ENCODE measurements at regions not wholly inside any gene's neighbourhood (a gene's known extent, or its start where the extent isn't known, plus 50 kb on each side); places are given as distances from the start of the nearest gene placed in this dataset.

DNA sequence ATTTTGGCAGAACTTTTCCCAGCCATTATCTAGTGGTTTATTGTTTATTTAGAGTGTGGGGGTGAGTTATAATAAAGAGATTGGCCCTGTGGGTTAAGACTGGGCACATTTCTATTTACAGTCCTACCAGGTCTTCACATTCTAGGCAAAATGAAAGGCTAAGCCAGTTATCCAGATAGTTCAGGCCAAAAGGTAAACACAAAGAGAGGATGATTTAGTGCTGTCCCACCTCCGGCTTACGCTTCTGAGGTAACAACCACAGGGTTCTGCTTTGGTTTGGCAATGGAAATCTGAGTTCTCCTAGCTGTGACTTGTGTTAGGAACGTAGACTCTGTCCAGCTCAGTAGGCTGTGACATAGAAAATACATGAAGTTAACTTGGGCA lies 50.3 kb upstream of the PTPRK start:
- no peaks in the 10 kb centered on the region for H3K9me3 Mint-ChIP-seq
- no peak overlapping the region for H2AK5ac ChIP-seq (ENCODE audit: insufficient read length, low read length)
- no peak for DNase-seq
- TF ChIP-seq, protein P1, sequence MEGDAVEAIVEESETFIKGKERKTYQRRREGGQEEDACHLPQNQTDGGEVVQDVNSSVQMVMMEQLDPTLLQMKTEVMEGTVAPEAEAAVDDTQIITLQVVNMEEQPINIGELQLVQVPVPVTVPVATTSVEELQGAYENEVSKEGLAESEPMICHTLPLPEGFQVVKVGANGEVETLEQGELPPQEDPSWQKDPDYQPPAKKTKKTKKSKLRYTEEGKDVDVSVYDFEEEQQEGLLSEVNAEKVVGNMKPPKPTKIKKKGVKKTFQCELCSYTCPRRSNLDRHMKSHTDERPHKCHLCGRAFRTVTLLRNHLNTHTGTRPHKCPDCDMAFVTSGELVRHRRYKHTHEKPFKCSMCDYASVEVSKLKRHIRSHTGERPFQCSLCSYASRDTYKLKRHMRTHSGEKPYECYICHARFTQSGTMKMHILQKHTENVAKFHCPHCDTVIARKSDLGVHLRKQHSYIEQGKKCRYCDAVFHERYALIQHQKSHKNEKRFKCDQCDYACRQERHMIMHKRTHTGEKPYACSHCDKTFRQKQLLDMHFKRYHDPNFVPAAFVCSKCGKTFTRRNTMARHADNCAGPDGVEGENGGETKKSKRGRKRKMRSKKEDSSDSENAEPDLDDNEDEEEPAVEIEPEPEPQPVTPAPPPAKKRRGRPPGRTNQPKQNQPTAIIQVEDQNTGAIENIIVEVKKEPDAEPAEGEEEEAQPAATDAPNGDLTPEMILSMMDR (conservative IDR thresholded peaks at IDR 0.05): no peak
- H2BK12ac ChIP-seq (ENCODE audit: insufficient read length, low read depth, low read length): no peak overlapping the region
- no peak overlapping the region for H2BK120ac ChIP-seq (ENCODE audit: low read depth, low read length, poor library complexity, severe bottlenecking)
- H4K8ac ChIP-seq (replicated peaks; ENCODE audit: insufficient read length, low read depth, low read length): no peak overlapping the region
- H2BK15ac ChIP-seq (ENCODE audit: low read depth, low read length): no peak overlapping the region
- H4K91ac ChIP-seq (ENCODE audit: insufficient read length, low read depth, low read length): no peak overlapping the region
- no peak overlapping the region for H3K4ac ChIP-seq (ENCODE audit: low read depth, low read length)
- H2BK20ac ChIP-seq (ENCODE audit: low read depth, low read length, poor library complexity, severe bottlenecking): no peak overlapping the region
- H4K5ac ChIP-seq (ENCODE audit: insufficient read length, low read depth, low read length): no peak overlapping the region
- H3K23ac ChIP-seq (ENCODE audit: insufficient read length, low read depth, low read length): no peak overlapping the region
- no peak overlapping the region for H3K27ac ChIP-seq (ENCODE audit: insufficient read length, low read depth, low read length)
- no peaks in the 10 kb centered on the region for H3K9me3 ChIP-seq (ENCODE audit: control insufficient read depth, low read depth, low read length)
- H2BK5ac ChIP-seq (ENCODE audit: insufficient read length, low read length): no peak overlapping the region
- no peak overlapping the region for H3K9ac ChIP-seq (ENCODE audit: extremely low read depth, insufficient read length, low read length)
- no peak overlapping the region for H3K14ac ChIP-seq (ENCODE audit: insufficient read depth, low read length)
- H3K4me1 ChIP-seq (ENCODE audit: insufficient read depth, low read length): no peaks in the 10 kb centered on the region
- no CpG with 5 or more reads among the region's 3 CpGs for WGBS (ENCODE audit: extremely low coverage, insufficient read length, low lambda C conversion rate)
- no peak overlapping the region for H3K4me2 ChIP-seq (ENCODE audit: insufficient read depth, insufficient read length, low read length)
- no peak overlapping the region for H3K27ac Mint-ChIP-seq
- no peaks in the 10 kb centered on the region for H4K20me1 ChIP-seq (ENCODE audit: control insufficient read depth, insufficient read depth, insufficient read length)
- no peak overlapping the region for H2AFZ ChIP-seq (ENCODE audit: low read length)
- H3K23me2 ChIP-seq (ENCODE audit: insufficient read length, low read depth, low read length, poor library complexity, severe bottlenecking): no peaks in the 10 kb centered on the region
- no peaks in the 10 kb centered on the region for H3K27me3 ChIP-seq (ENCODE audit: insufficient read depth, low read length)
- no peaks in the 10 kb centered on the region for H3K79me1 ChIP-seq (ENCODE audit: insufficient read depth, low read depth, low read length, poor library complexity, severe bottlenecking)
- H3K18ac ChIP-seq (ENCODE audit: insufficient read length, low read depth, low read length): no peak overlapping the region
- no peak overlapping the region for H3T11ph ChIP-seq (ENCODE audit: low read length)
- no peaks in the 10 kb centered on the region for H3K27me3 Mint-ChIP-seq (ENCODE audit: low read depth)
- no peak overlapping the region for H3K4me3 Mint-ChIP-seq
- peaks cover 11 to 16% of the 10 kb centered on the region in 2 experiments for H3K4me1 Mint-ChIP-seq
- H3K79me2 ChIP-seq (ENCODE audit: insufficient read depth, low read length): no peaks in the 10 kb centered on the region
- no peak overlapping the region for H3K56ac ChIP-seq (ENCODE audit: insufficient read length, low read depth, low read length)
- H3K36me3 Mint-ChIP-seq (ENCODE audit: insufficient read depth in 1 of 3, low read depth in 3 of 3): no peaks in the 10 kb centered on the region
